SK-N-SH treated with all-trans-retinoic acid at 6 μM for 48 hours (cell line): ENCODE measurements at regions not wholly inside any gene's neighbourhood (a gene's known extent, or its start where the extent isn't known, plus 50 kb on each side); places are given as distances from the start of the nearest gene placed in this dataset.

Experiments used
- ATAC-seq: fragments of 200-7000 bp; cut with Tn5 transposase; 3 replicates; pipeline ENCODE4 v1.9.1; 2020; ENCODE audit warnings: mild to moderate bottlenecking, moderate library complexity
- ARNTL ChIP-seq: fragments of 450-650 bp; formaldehyde crosslinking; IDR thresholded peaks from 2 replicates; pipeline ENCODE4 v1.5.0; 2020; ENCODE audit warnings: low read depth, mild to moderate bottlenecking, moderate library complexity, borderline replicate concordance
- BACH2 ChIP-seq: fragments of 250-450 bp; sonication (Bioruptor Pico); IDR thresholded peaks from 2 replicates; pipeline ENCODE4 v1.9.0; 2021; ENCODE audit warnings: mild to moderate bottlenecking, borderline replicate concordance
- CREB5 ChIP-seq: fragments of 250-450 bp; sonication (Bioruptor Pico); IDR thresholded peaks from 2 replicates; pipeline ENCODE4 v1.5.1; 2020; ENCODE audit warnings: low read depth, mild to moderate bottlenecking, moderate library complexity
- CSDC2 ChIP-seq: fragments of 250-450 bp; sonication (Bioruptor Pico); IDR thresholded peaks from 2 replicates; pipeline ENCODE4 v1.5.0; 2020; ENCODE audit warnings: mild to moderate bottlenecking, moderate library complexity
- CSRNP3 ChIP-seq: fragments of 250-450 bp; sonication (Bioruptor Pico); IDR thresholded peaks from 2 replicates; pipeline ENCODE4 v1.5.1; 2021; ENCODE audit warnings: mild to moderate bottlenecking, moderate library complexity
- ESRRG ChIP-seq: fragments of 250-450 bp; sonication (Bioruptor Pico); IDR thresholded peaks from 2 replicates; pipeline ENCODE4 v1.6.1; 2021; ENCODE audit warnings: mild to moderate bottlenecking
- GLIS3 ChIP-seq: fragments of 250-450 bp; sonication (Bioruptor Pico); IDR thresholded peaks from 2 replicates; pipeline ENCODE4 v1.5.0; 2020; ENCODE audit warnings: mild to moderate bottlenecking, moderate library complexity
- ISL1 ChIP-seq: fragments of 250-450 bp; sonication (Bioruptor Pico); IDR thresholded peaks from 2 replicates; pipeline ENCODE4 v2.1.2; 2022; ENCODE audit warnings: mild to moderate bottlenecking, moderate library complexity
- PATZ1 ChIP-seq: fragments of 250-450 bp; sonication (Bioruptor Pico); IDR thresholded peaks from 2 replicates; pipeline ENCODE4 v1.8.0; 2020; ENCODE audit warnings: mild to moderate bottlenecking, moderate library complexity, borderline replicate concordance
- POU6F1 ChIP-seq: fragments of 250-450 bp; sonication (Bioruptor Pico); IDR thresholded peaks from 2 replicates; pipeline ENCODE4 v1.8.0; 2021; ENCODE audit warnings: low read depth, mild to moderate bottlenecking, moderate library complexity, borderline replicate concordance
- PPARA ChIP-seq: fragments of 250-450 bp; sonication (Bioruptor Pico); IDR thresholded peaks from 2 replicates; pipeline ENCODE4 v1.5.0; 2020; ENCODE audit warnings: mild to moderate bottlenecking, borderline replicate concordance
- RARB ChIP-seq: fragments of 250-450 bp; sonication (Bioruptor Pico); IDR thresholded peaks from 2 replicates; pipeline ENCODE4 v1.8.0; 2021; ENCODE audit warnings: mild to moderate bottlenecking, moderate library complexity
- SNAI2 ChIP-seq: fragments of 250-450 bp; sonication (Bioruptor Pico); IDR thresholded peaks from 2 replicates; pipeline ENCODE4 v1.5.0; 2020; ENCODE audit warnings: mild to moderate bottlenecking, moderate library complexity
- TCF4 ChIP-seq: fragments of 250-450 bp; sonication (Bioruptor Pico); IDR thresholded peaks from 2 replicates; pipeline ENCODE4 v1.8.0; 2021; ENCODE audit warnings: mild to moderate bottlenecking, moderate library complexity, borderline replicate concordance
- TOX ChIP-seq: fragments of 250-450 bp; sonication (Bioruptor Pico); IDR thresholded peaks from 2 replicates; pipeline ENCODE4 v1.8.0; 2021; ENCODE audit warnings: mild to moderate bottlenecking, moderate library complexity, borderline replicate concordance
- ZC3H10 ChIP-seq: fragments of 250-450 bp; sonication (Bioruptor Pico); IDR thresholded peaks from 2 replicates; pipeline ENCODE4 v1.5.1; 2021; ENCODE audit warnings: mild to moderate bottlenecking, moderate library complexity
- ZFP3 ChIP-seq: fragments of 250-450 bp; sonication (Bioruptor Pico); IDR thresholded peaks from 2 replicates; pipeline ENCODE4 v1.5.0; 2020; ENCODE audit warnings: mild to moderate bottlenecking, moderate library complexity
- ZFP30 ChIP-seq: fragments of 450-650 bp; formaldehyde crosslinking; IDR thresholded peaks from 2 replicates; pipeline ENCODE4 v1.5.0; 2022; ENCODE audit warnings: mild to moderate bottlenecking, moderate library complexity
- ZNF565 ChIP-seq: fragments of 450-650 bp; formaldehyde crosslinking; conservative IDR thresholded peaks from 2 replicates; pipeline ENCODE4 v1.5.0; 2020; ENCODE audit warnings: low read depth, mild to moderate bottlenecking, moderate library complexity
- ZNF70 ChIP-seq: fragments of 450-650 bp; formaldehyde crosslinking; IDR thresholded peaks from 2 replicates; pipeline ENCODE4 v1.5.0; 2020; ENCODE audit warnings: mild to moderate bottlenecking, moderate library complexity
- ZNF8 ChIP-seq: fragments of 450-650 bp; formaldehyde crosslinking; IDR thresholded peaks from 2 replicates; pipeline ENCODE4 v1.5.0; 2020; ENCODE audit warnings: mild to moderate bottlenecking, moderate library complexity

GRCh38 chr4:63348735-63349673, 1060.2 kb downstream of the TECRL start (continued):
- TF ChIP-seq ZC3H10 (CRISPR knock-in tag) (no peak), ZNF8 (CRISPR knock-in tag) (no peak), ZFP30 (CRISPR knock-in tag) (no peak), GLIS3 (CRISPR knock-in tag) (no peak), TCF4 (CRISPR knock-in tag) (no peak), RARB (no peak), PPARA (CRISPR knock-in tag) (no peak), BACH2 (CRISPR knock-in tag) (no peak), ISL1 (CRISPR knock-in tag) (no peak)

GRCh38 chr4:63325140-63325539, 1084.1 kb downstream of the TECRL start:
- ATAC-seq: no peak
- TF ChIP-seq ZNF8 (CRISPR knock-in tag) (no peak), CSDC2 (CRISPR knock-in tag) (no peak), RARB (no peak), ZFP3 (CRISPR knock-in tag) (no peak), TOX (CRISPR knock-in tag) (no peak), CREB5 (CRISPR knock-in tag) (no peak)

GRCh38 chr4:63316633-63317032, 1092.6 kb downstream of the TECRL start:
- TF ChIP-seq ZNF70 (CRISPR knock-in tag) (no peak), ISL1 (CRISPR knock-in tag) (no peak), ZNF8 (CRISPR knock-in tag) (no peak), ZC3H10 (CRISPR knock-in tag) (no peak), ZFP3 (CRISPR knock-in tag) (no peak), SNAI2 (CRISPR knock-in tag) (no peak), PATZ1 (CRISPR knock-in tag) (no peak), CSRNP3 (no peak), BACH2 (CRISPR knock-in tag) (no peak), GLIS3 (CRISPR knock-in tag) (no peak), CSDC2 (CRISPR knock-in tag) (no peak), CREB5 (CRISPR knock-in tag) (no peak), ZFP30 (CRISPR knock-in tag) (no peak)
- TF ChIP-seq, all 23 proteins: peak for 0
- no peak for ATAC-seq

GRCh38 chr4:63315651-63316050, 1093.6 kb downstream of the TECRL start:
- TF ChIP-seq ZNF565 (no peak), TCF4 (CRISPR knock-in tag) (no peak)
- TF ChIP-seq, all 23 proteins: peak for 0
- no peak for ATAC-seq

GRCh38 chr4:63308697-63309096, 1100.6 kb downstream of the TECRL start:
- ATAC-seq: no peak
- TF ChIP-seq BACH2 (CRISPR knock-in tag) (no peak), ZNF565 (no peak), ZFP3 (CRISPR knock-in tag) (no peak), PATZ1 (CRISPR knock-in tag) (no peak), ARNTL (CRISPR knock-in tag) (no peak), ESRRG (CRISPR knock-in tag) (no peak), SNAI2 (CRISPR knock-in tag) (no peak), PPARA (CRISPR knock-in tag) (no peak), ZC3H10 (CRISPR knock-in tag) (no peak), POU6F1 (CRISPR knock-in tag) (no peak), TCF4 (CRISPR knock-in tag) (no peak)
